ENCODE measurements at regions not wholly inside any gene's neighbourhood (a gene's known extent, or its start where the extent isn't known, plus 50 kb on each side); places are given as distances from the start of the nearest gene placed in this dataset.

- TF ChIP-seq CTCF (IDR thresholded peaks at IDR 0.05): no peak
- TF ChIP-seq POLR2A (IDR thresholded peaks at IDR 0.05): no peak
Observed at GRCh38 chr3:6448011-6448410, 412.9 kb upstream of the GRM7 start.

All from testis (tissue), 2 donors.